Right atrium auricular region (tissue), 2 donors: ENCODE measurements at regions not wholly inside any gene's neighbourhood (a gene's known extent, or its start where the extent isn't known, plus 50 kb on each side); places are given as distances from the start of the nearest gene placed in this dataset.

Experiments used
- DNase-seq: peaks from one replicate; pipeline ENCODE4 v3.0.0-alpha.2; 2019; ENCODE audit warnings: low spot score
- H3K27ac ChIP-seq, 2 donors: fragments of 200-600 bp; sonication (generic); 1 replicate in 1 of 2; 2 replicates in 1 of 2; pipeline ENCODE4 v1.5.1; 2016 to 2019
- H3K27me3 ChIP-seq, 2 donors: fragments of 200-600 bp; sonication (generic); one replicate each; pipeline versions ENCODE4 v1.5.1 to v1.6.0; 2017 to 2019
- H3K36me3 ChIP-seq: fragments of 200-600 bp; sonication (generic); one replicate; pipeline ENCODE4 v1.5.1; 2016
- H3K4me1 ChIP-seq, 2 donors: fragments of 200-600 bp; sonication (generic); one replicate each; pipeline versions ENCODE4 v1.5.1 to v1.6.0; 2017 to 2019
- H3K4me3 ChIP-seq, 2 donors: fragments of 200-600 bp; sonication (generic); 1 replicate in 1 of 2; 2 replicates in 1 of 2; pipeline ENCODE4 v1.5.1; 2017 to 2019; ENCODE audit warnings: mild to moderate bottlenecking in 1 of 2, moderate library complexity in 1 of 2
- H3K9me3 ChIP-seq, 2 donors: fragments of 200-600 bp; sonication (generic); one replicate each; pipeline ENCODE4 v1.5.1; 2019
- TF ChIP-seq, protein P1 (sequence below), 2 donors: fragments of 200-600 bp; sonication (generic); IDR thresholded peaks; one replicate each; pipeline ENCODE4 v1.5.1; 2019; ENCODE audit warnings: antibody characterized with exemption in 2 of 2

DNA sequence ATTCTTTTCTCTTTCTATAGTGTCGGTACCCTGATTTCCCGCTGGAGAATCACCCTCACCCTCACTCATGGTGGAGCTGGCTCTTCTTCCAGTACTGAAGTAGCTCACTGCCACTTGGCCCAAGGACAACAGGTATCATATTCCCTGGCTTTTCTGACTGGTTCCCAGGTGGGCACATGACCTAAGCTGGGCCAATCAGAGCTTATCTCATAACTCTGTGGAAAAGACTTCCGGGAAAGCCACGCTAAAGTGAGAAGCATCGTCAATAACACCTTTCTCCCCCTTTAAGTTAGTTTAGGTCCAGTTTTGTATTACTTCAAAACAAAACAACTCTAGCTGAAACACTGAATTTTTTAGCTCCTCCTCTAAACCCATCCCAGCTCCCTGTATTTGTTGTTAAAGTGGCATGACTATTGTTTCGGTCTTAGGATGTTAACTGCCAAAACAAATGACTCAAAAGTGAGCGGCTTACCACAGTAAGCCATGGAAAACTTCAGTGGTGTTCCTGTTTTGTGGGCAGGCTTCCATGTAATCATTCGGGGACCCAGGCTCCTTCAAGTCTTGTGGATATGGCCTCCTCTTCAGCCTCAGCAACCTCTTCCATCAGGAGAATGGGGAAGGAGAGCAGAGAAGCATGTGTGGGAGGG is 137.4 kb upstream of the DLX2 start:
- Histone ChIP-seq H3K36me3 (no peaks in the 10 kb centered on the region), H3K27me3 (no peaks in the 10 kb centered on the region), H3K4me1 (peaks cover 0 to 8% of the 10 kb centered on the region in 2 donors), H3K9me3 (no peaks in the 10 kb centered on the region), H3K4me3 (no peak overlapping the region), H3K27ac (no peak overlapping the region)
- TF ChIP-seq, protein P1, sequence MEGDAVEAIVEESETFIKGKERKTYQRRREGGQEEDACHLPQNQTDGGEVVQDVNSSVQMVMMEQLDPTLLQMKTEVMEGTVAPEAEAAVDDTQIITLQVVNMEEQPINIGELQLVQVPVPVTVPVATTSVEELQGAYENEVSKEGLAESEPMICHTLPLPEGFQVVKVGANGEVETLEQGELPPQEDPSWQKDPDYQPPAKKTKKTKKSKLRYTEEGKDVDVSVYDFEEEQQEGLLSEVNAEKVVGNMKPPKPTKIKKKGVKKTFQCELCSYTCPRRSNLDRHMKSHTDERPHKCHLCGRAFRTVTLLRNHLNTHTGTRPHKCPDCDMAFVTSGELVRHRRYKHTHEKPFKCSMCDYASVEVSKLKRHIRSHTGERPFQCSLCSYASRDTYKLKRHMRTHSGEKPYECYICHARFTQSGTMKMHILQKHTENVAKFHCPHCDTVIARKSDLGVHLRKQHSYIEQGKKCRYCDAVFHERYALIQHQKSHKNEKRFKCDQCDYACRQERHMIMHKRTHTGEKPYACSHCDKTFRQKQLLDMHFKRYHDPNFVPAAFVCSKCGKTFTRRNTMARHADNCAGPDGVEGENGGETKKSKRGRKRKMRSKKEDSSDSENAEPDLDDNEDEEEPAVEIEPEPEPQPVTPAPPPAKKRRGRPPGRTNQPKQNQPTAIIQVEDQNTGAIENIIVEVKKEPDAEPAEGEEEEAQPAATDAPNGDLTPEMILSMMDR (IDR thresholded peaks at IDR 0.05), result no peak
- no peak for DNase-seq

DNA sequence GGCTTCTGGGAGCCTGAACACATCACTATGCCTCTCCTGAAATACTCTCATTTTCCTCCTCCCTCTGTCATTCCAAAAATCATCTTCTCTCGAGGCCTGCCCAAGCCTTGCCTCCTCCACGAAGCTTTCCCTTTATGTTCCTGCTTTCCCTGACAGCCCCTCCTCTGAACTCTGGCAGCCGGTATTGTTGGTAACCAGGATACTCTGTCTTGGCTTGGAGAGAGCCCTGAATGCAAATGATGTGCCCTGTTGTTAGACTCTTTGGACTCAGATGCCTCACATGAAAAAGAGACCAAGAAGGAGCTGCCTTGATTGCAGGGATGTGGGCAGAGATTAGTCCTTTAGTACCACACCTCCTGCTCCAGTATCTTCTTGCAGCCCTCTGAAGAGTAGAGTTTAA is 138.5 kb upstream of the DLX2 start:
- Histone ChIP-seq H3K4me3 (no peak overlapping the region), H3K4me1 (no peaks in the 10 kb centered on the region)
- DNase-seq, result no peak

GRCh38 chr2:172242471-172242870 is 139.8 kb upstream of the DLX2 start:
- Histone ChIP-seq H3K36me3 (no peaks in the 10 kb centered on the region), H3K27ac (no peak overlapping the region), H3K27me3 (no peaks in the 10 kb centered on the region), H3K9me3 (no peaks in the 10 kb centered on the region), H3K4me3 (no peak overlapping the region), H3K4me1 (no peaks in the 10 kb centered on the region)
- no peak for DNase-seq
- TF ChIP-seq, protein P1 (IDR thresholded peaks at IDR 0.05), result no peak

More for the DNA sequence above, 138.5 kb upstream of the DLX2 start:
- TF ChIP-seq, protein P1 (IDR thresholded peaks at IDR 0.05), result no peak
- Histone ChIP-seq H3K36me3 (no peaks in the 10 kb centered on the region), H3K27me3 (no peaks in the 10 kb centered on the region), H3K9me3 (no peaks in the 10 kb centered on the region), H3K27ac (no peak overlapping the region)

DNA sequence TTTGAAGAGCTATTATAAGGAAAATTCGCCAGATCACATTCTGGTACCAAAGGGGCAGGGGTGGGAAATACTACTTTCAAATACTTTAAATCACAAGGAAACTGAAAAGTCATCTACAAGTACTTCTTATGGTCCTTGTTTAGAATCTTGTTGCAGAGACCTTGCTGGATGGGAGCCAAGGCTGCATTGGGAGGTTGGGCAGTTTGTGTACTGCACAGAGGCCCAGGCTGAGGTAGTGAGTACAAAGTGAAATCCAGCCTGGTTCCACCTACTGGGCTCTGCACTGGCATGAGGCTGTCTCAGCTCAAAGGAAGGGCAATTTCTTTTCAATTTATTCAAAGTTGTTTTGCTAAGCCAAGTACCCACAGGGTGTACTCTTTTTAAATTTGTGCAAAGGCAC is 140.3 kb upstream of the DLX2 start:
- H3K4me3 ChIP-seq, result no peak overlapping the region
- H3K27me3 ChIP-seq, result no peaks in the 10 kb centered on the region
- TF ChIP-seq, protein P1 (IDR thresholded peaks at IDR 0.05), result no peak
- no peak overlapping the region for H3K27ac ChIP-seq
- H3K36me3 ChIP-seq, result no peaks in the 10 kb centered on the region
- no peaks in the 10 kb centered on the region for H3K4me1 ChIP-seq
- no peak for DNase-seq
- no peaks in the 10 kb centered on the region for H3K9me3 ChIP-seq

DNA sequence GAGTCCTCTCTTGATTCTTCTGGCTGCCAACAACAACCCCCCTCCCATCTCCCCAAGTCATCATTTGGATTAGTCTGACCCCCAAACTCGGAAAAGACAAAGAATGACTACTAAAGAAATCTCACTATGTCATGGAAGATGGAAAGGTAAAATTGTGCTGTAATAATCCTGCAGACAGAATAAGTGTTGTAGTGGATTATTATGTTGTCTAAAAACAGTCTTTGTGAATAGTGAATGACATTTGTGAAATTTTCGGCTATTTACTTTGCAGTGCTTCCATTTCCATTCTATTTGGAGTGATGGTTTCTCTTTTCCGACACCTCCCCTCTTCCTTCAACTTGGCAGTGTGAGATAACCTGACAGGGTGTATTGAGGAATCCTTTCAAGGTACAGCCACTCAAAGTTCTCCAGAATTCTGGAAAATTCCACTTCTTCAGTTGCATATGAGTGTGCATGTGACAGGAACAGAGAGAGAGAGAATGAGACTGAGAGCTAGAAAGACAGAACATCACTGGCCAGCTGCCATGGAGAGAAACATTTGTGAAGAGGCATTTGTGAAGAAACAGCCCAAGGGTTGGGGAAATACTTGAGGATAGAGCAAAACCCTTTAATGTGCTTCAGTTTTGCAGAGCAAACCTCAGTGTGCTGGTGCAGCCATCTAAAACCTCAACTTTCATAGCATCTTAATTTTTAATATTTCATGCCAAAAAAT is 141.9 kb upstream of the DLX2 start:
- no peak for DNase-seq
- H3K4me3 ChIP-seq, result no peak overlapping the region
- no peaks in the 10 kb centered on the region for H3K9me3 ChIP-seq
- TF ChIP-seq, protein P1 (IDR thresholded peaks at IDR 0.05), result no peak
- no peak overlapping the region for H3K27ac ChIP-seq
- H3K4me1 ChIP-seq, result no peaks in the 10 kb centered on the region
- H3K36me3 ChIP-seq, result no peaks in the 10 kb centered on the region
- no peaks in the 10 kb centered on the region for H3K27me3 ChIP-seq
